ENCODE measurements at regions not wholly inside any gene's neighbourhood (a gene's known extent, or its start where the extent isn't known, plus 50 kb on each side); places are given as distances from the start of the nearest gene placed in this dataset.

DNA sequence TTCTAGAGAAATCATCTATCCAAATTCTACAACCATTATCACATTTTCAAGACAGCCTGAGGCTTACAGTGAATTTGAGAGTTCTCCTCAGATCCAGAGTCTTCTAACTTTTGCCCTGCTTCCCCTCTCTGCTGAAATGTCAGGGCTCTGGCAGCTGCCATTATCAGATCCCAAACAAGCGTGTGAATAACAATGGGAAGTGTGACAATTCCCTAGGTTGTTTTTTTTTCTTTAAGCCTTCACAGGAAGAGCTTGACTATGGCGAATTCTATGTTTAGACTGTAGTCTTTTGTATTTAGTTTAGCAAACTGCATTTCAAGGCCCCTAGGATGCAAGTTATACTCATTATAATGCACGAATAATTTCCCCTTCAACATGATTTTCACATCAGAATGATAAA is 61.3 kb upstream of the KDR start:
- intact Hi-C loops (cut with DNase I; ENCODE audit: low total_unique reads) = no loop called here
- no peaks in the 10 kb centered on the region for H3K9me3 ChIP-seq
- no peak overlapping the region for H3K27ac ChIP-seq
- WGBS, 2 donors = 50 to 59% methylated on average over 3 of the region's 3 CpGs
- H3K36me3 ChIP-seq (ENCODE audit: low read depth, missing control alignments) = no peaks in the 10 kb centered on the region
- no peaks in the 10 kb centered on the region for H3K27me3 ChIP-seq
- no peaks in the 10 kb centered on the region for H3K4me1 ChIP-seq
- DNase-seq = no peak
- no peak overlapping the region for H3K4me3 ChIP-seq
- no peak for TF ChIP-seq POLR2A (IDR thresholded peaks at IDR 0.05)
- TF ChIP-seq, protein P1, sequence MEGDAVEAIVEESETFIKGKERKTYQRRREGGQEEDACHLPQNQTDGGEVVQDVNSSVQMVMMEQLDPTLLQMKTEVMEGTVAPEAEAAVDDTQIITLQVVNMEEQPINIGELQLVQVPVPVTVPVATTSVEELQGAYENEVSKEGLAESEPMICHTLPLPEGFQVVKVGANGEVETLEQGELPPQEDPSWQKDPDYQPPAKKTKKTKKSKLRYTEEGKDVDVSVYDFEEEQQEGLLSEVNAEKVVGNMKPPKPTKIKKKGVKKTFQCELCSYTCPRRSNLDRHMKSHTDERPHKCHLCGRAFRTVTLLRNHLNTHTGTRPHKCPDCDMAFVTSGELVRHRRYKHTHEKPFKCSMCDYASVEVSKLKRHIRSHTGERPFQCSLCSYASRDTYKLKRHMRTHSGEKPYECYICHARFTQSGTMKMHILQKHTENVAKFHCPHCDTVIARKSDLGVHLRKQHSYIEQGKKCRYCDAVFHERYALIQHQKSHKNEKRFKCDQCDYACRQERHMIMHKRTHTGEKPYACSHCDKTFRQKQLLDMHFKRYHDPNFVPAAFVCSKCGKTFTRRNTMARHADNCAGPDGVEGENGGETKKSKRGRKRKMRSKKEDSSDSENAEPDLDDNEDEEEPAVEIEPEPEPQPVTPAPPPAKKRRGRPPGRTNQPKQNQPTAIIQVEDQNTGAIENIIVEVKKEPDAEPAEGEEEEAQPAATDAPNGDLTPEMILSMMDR (IDR thresholded peaks at IDR 0.05) = no peak

GRCh38 chr4:55214172-55214571 is 88.8 kb upstream of the KDR start:
- no peaks in the 10 kb centered on the region for H3K9me3 ChIP-seq
- WGBS, 2 donors = 63 to 77% methylated on average over 3 of the region's 3 CpGs
- H3K27me3 ChIP-seq = no peaks in the 10 kb centered on the region
- H3K4me1 ChIP-seq = no peaks in the 10 kb centered on the region
- H3K27ac ChIP-seq = no peak overlapping the region
- H3K36me3 ChIP-seq (ENCODE audit: low read depth, missing control alignments) = no peaks in the 10 kb centered on the region
- DNase-seq = no peak
- no peak overlapping the region for H3K4me3 ChIP-seq
- TF ChIP-seq, protein P1 (IDR thresholded peaks at IDR 0.05) = no peak
- no peak for TF ChIP-seq POLR2A (IDR thresholded peaks at IDR 0.05)
- intact Hi-C loops (cut with DNase I; ENCODE audit: low total_unique reads) = no loop called here

DNA sequence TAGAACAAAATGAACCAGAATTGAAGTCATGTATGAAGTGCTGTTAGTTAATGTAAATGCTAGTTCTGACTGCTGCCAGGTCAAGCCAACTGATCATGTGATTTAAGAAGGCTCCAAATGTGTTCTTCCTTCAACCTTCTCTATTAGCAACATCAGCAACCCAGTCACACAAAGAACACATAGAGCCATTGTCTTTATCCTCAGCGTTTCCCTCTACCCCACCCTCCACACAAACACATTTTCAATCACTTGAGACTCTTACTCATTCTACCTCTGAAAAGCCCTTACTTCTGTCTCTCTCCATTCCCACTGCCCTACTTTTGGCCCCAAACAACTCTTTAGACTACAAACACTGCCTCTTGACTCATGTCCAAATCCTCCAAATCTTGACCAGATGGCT is 89.7 kb upstream of the KDR start:
- no peaks in the 10 kb centered on the region for H3K4me1 ChIP-seq
- no peaks in the 10 kb centered on the region for H3K27me3 ChIP-seq
- TF ChIP-seq, protein P1 (IDR thresholded peaks at IDR 0.05) = no peak
- no peak for TF ChIP-seq POLR2A (IDR thresholded peaks at IDR 0.05)
- no peak for DNase-seq
- H3K9me3 ChIP-seq = no peaks in the 10 kb centered on the region
- H3K27ac ChIP-seq = no peak overlapping the region
- no peaks in the 10 kb centered on the region for H3K36me3 ChIP-seq (ENCODE audit: low read depth, missing control alignments)
- intact Hi-C loops (cut with DNase I; ENCODE audit: low total_unique reads) = no loop called here
- no peak overlapping the region for H3K4me3 ChIP-seq
- 72 to 89% methylated on average over 1 of the region's 1 CpG for WGBS, 2 donors

DNA sequence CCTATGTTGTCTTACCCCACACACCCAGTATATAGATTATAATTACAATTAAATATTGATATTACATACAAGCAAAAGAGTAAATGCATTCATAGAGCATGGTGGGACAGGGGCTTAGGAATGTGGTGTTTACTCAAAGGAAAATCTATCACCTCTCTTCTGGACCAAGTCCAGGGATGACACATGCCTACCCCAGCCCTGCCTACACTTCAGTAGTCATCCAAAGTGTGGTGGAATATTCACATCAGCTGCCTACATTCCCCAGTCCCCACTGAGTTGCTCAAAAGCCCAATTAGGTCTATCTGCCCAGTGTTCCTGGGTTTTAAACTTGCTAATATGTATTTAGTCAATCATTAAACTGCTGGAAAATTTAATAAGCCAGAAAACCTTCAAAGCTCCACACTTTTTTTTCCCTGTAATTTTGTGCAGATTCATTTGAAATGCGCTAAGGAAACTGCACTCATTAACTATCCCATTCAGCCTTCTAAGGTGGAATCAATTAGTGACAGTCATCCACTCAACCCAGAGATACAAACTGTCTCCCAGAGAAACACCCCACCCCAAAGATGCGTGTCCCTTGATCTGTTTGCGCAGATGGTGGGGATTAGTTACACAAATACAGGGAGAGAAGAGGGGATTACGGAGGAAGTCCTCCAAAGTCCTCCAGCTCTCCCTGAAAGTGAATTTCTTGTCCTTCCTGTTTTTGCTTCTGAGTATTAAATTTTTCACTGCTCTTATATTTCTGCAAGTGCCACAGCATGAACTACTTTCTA is 91.7 kb upstream of the KDR start:
- intact Hi-C loops (cut with DNase I; ENCODE audit: low total_unique reads) = no loop called here
- Histone ChIP-seq H3K4me3 (no peak overlapping the region), H3K4me1 (no peaks in the 10 kb centered on the region), H3K27ac (no peak overlapping the region), H3K9me3 (no peaks in the 10 kb centered on the region), H3K36me3 (ENCODE audit: low read depth, missing control alignments) (no peaks in the 10 kb centered on the region), H3K27me3 (no peaks in the 10 kb centered on the region)
- 69 to 76% methylated on average over 4 of the region's 4 CpGs for WGBS, 2 donors
- TF ChIP-seq, protein P1 (IDR thresholded peaks at IDR 0.05) = no peak
- TF ChIP-seq POLR2A (IDR thresholded peaks at IDR 0.05) = no peak
- DNase-seq = no peak

DNA sequence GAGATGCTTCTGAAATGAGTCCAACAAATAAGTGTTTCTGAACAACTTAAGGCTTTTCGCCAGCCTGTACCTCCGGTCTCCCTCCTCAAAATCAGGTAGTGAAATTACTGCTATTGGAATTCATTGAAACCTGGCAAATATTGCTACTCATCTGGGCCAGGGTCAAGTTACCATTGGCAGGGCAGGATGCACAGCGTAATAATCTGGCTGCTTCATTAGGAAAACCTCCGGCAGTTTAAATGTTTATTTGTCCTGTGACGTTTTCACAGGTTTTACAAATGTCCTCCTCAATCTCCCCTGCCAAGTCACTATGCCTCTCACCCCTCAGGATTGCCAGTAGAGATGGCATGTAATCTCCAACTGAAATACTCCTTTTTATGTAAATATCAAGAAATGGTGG is 92.6 kb upstream of the KDR start:
- H3K9me3 ChIP-seq = no peaks in the 10 kb centered on the region
- WGBS, 2 donors = 64 to 66% methylated on average over 5 of the region's 5 CpGs
- no peaks in the 10 kb centered on the region for H3K4me1 ChIP-seq
- TF ChIP-seq, protein P1 (IDR thresholded peaks at IDR 0.05) = no peak
- no peak for TF ChIP-seq POLR2A (IDR thresholded peaks at IDR 0.05)
- intact Hi-C loops (cut with DNase I; ENCODE audit: low total_unique reads) = no loop called here
- no peak overlapping the region for H3K27ac ChIP-seq
- no peaks in the 10 kb centered on the region for H3K27me3 ChIP-seq
- no peak overlapping the region for H3K4me3 ChIP-seq
- no peaks in the 10 kb centered on the region for H3K36me3 ChIP-seq (ENCODE audit: low read depth, missing control alignments)
- no peak for DNase-seq
